PC-9 (cell line): ENCODE measurements at regions not wholly inside any gene's neighbourhood (a gene's known extent, or its start where the extent isn't known, plus 50 kb on each side); places are given as distances from the start of the nearest gene placed in this dataset.

Source experiments
- BruUV-seq: library from RNA; stranded (reverse); fragments of 400-500 nt; replicated peaks from 2 replicates; lab custom pipeline; 2021; lab: Mats Ljungman, UMichigan
- CTCF ChIA-PET: fragments of 300-600 bp; sonication (Branson Sonifier 250); formaldehyde crosslinking; loops from one replicate; lab custom pipeline; 2022; ENCODE audit warnings: antibody characterized with exemption; lab: Charles Lee
- POLR2A ChIA-PET: fragments of 300-600 bp; sonication (Branson Sonifier 250); formaldehyde crosslinking; loops from one replicate; lab custom pipeline; 2022; ENCODE audit warnings: antibody characterized with exemption; ENCODE audit not compliant: unreplicated experiment; lab: Charles Lee
- DNase-seq, 2 experiments: peaks; one replicate each; pipeline versions ENCODE4 v3.0.0 to v3.0.0-alpha.2; 2015 to 2022; ENCODE audit warnings: mixed read lengths in 1 of 2
- H2AFZ ChIP-seq: fragments of 200-600 bp; sonication (generic); 2 replicates; pipeline ENCODE4 v1.8.1; 2017; ENCODE audit warnings: antibody characterized with exemption
- H3F3A ChIP-seq: fragments of 200-600 bp; sonication (generic); 2 replicates; pipeline ENCODE4 v1.8.1; 2017; ENCODE audit warnings: antibody characterized with exemption, mild to moderate bottlenecking, low read depth; ENCODE audit not compliant: insufficient read depth
- H3K27ac ChIP-seq: fragments of 200-600 bp; sonication (generic); 2 replicates; pipeline ENCODE4 v1.6.1; 2016; ENCODE audit warnings: mixed run types
- H3K27me3 ChIP-seq: fragments of 200-600 bp; sonication (generic); 2 replicates; pipeline ENCODE4 v1.6.1; 2016; ENCODE audit warnings: low read depth, mixed run types; ENCODE audit not compliant: insufficient read depth
- H3K36me3 ChIP-seq: fragments of 200-600 bp; sonication (generic); 2 replicates; pipeline ENCODE4 v1.6.1; 2016; ENCODE audit warnings: low read depth, mixed run types
- H3K4me1 ChIP-seq: fragments of 200-600 bp; sonication (generic); replicated peaks from 2 replicates; pipeline ENCODE4 v1.6.1; 2016; ENCODE audit warnings: mixed run types; ENCODE audit not compliant: insufficient read depth
- H3K4me2 ChIP-seq: fragments of 200-600 bp; sonication (generic); 2 replicates; pipeline ENCODE4 v1.6.1; 2017; ENCODE audit warnings: mixed run types
- H3K4me3 ChIP-seq: fragments of 200-600 bp; sonication (generic); 2 replicates; pipeline ENCODE4 v1.6.1; 2016; ENCODE audit warnings: mixed run types
- H3K79me2 ChIP-seq: fragments of 200-600 bp; sonication (generic); 2 replicates; pipeline ENCODE4 v1.6.1; 2017; ENCODE audit warnings: low read depth, mixed run types
- H3K9me2 ChIP-seq: fragments of 200-600 bp; sonication (generic); 2 replicates; pipeline ENCODE4 v1.8.1; 2017; ENCODE audit warnings: mild to moderate bottlenecking; ENCODE audit not compliant: insufficient read depth
- H3K9me3 ChIP-seq: fragments of 200-600 bp; sonication (generic); 2 replicates; pipeline ENCODE4 v1.8.1; 2016; ENCODE audit warnings: low read depth; ENCODE audit not compliant: insufficient read depth
- H4K20me1 ChIP-seq: fragments of 200-600 bp; sonication (generic); 2 replicates; pipeline ENCODE4 v1.8.1; 2017; ENCODE audit not compliant: insufficient read depth
- CTCF ChIP-seq: fragments of 200-600 bp; sonication (generic); conservative IDR thresholded peaks from 2 replicates; pipeline ENCODE4 v1.6.1; 2017; ENCODE audit warnings: mixed run types, antibody characterized with exemption, mild to moderate bottlenecking, moderate library complexity
- EZH2 ChIP-seq: fragments of 200-600 bp; sonication (generic); IDR thresholded peaks from 2 replicates; pipeline ENCODE4 v1.8.0; 2017; ENCODE audit warnings: antibody characterized with exemption, low read depth
- intact Hi-C: fragments of 100-400 bp; cut with micrococcal nuclease; formaldehyde crosslinking; loops from one replicate; pipeline ENCODE4 v1.10.0; 2022; ENCODE audit not compliant: unreplicated experiment

- DNase-seq, result peak in 1 of 2 experiments; percentile 69
- H3F3A ChIP-seq, result 0 out of 2 replicates have a peak, but pooled peaks cover 3% of the 10 kb centered on the region
- no peaks in the 10 kb centered on the region for H3K9me3 ChIP-seq
- H3K4me2 ChIP-seq, result no peak overlapping the region
- no peaks in the 10 kb centered on the region for H3K36me3 ChIP-seq
- peaks cover 26% of the 10 kb centered on the region for H3K4me1 ChIP-seq
- no peaks in the 10 kb centered on the region for H3K27me3 ChIP-seq
- H3K4me3 ChIP-seq, result no peak overlapping the region
- BruUV-seq, result no TSS peak
- H3K27ac ChIP-seq, result no peak overlapping the region
- no peak overlapping the region for H2AFZ ChIP-seq
- H3K9me2 ChIP-seq, result no peaks in the 10 kb centered on the region
- H4K20me1 ChIP-seq, result no peaks in the 10 kb centered on the region; the same call in 1 of the 2 replicates
- intact Hi-C loops, result no loop called here
- TF ChIP-seq CTCF (no peak), EZH2 (no peak)
- POLR2A ChIA-PET, result no interaction called here
- CTCF ChIA-PET, result no interaction called here
- H3K79me2 ChIP-seq, result peaks cover 13% of the 10 kb centered on the region
Observed at GRCh38 chr12:67039995-67040860, 228.9 kb upstream of the CAND1 start.

- Histone ChIP-seq H4K20me1 (no peaks in the 10 kb centered on the region; the same call in 1 of the 2 replicates), H2AFZ (no peak overlapping the region), H3K4me1 (peaks cover 26% of the 10 kb centered on the region), H3K36me3 (no peaks in the 10 kb centered on the region), H3K27ac (no peak overlapping the region), H3F3A (0 out of 2 replicates have a peak, but pooled peaks cover 3% of the 10 kb centered on the region), H3K4me3 (no peak overlapping the region), H3K9me2 (no peaks in the 10 kb centered on the region), H3K79me2 (peaks cover 11% of the 10 kb centered on the region), H3K4me2 (no peak overlapping the region), H3K27me3 (no peaks in the 10 kb centered on the region), H3K9me3 (no peaks in the 10 kb centered on the region; the same call in 1 of the 2 replicates)
- no peak for DNase-seq
- TF ChIP-seq EZH2 (no peak), CTCF (no peak)
- POLR2A ChIA-PET, result no interaction called here
- no TSS peak for BruUV-seq
- CTCF ChIA-PET, result no interaction called here
- intact Hi-C loops, result no loop called here
Observed at GRCh38 chr12:67040861-67041137, 228.4 kb upstream of the CAND1 start.

- no TSS peak for BruUV-seq
- H3K79me2 ChIP-seq, result peaks cover 9% of the 10 kb centered on the region
- no peak overlapping the region for H3K27ac ChIP-seq
- no peak overlapping the region for H3K4me3 ChIP-seq
- H3K27me3 ChIP-seq, result no peaks in the 10 kb centered on the region
- no peaks in the 10 kb centered on the region for H3K36me3 ChIP-seq
- POLR2A ChIA-PET, result no interaction called here
- H4K20me1 ChIP-seq, result no peaks in the 10 kb centered on the region; the same call in 1 of the 2 replicates
- no peaks in the 10 kb centered on the region for H3K9me2 ChIP-seq
- peaks cover 30% of the 10 kb centered on the region for H3K4me1 ChIP-seq
- intact Hi-C loops, result no loop called here
- H3K9me3 ChIP-seq, result no peaks in the 10 kb centered on the region; the same call in 1 of the 2 replicates
- H3F3A ChIP-seq, result 0 out of 2 replicates have a peak, but pooled peaks cover 3% of the 10 kb centered on the region
- CTCF ChIA-PET, result no interaction called here
- no peak overlapping the region for H2AFZ ChIP-seq
- peak; percentile 11 to 57 for DNase-seq
- no peak for TF ChIP-seq EZH2
- no peak for TF ChIP-seq CTCF
- no peak overlapping the region for H3K4me2 ChIP-seq
Observed at GRCh38 chr12:67042697-67043131, 226.4 kb upstream of the CAND1 start.
